SU-DHL-6 (cell line): ENCODE measurements at regions not wholly inside any gene's neighbourhood (a gene's known extent, or its start where the extent isn't known, plus 50 kb on each side); places are given as distances from the start of the nearest gene placed in this dataset.

ENCODE experiments used
- H2AFZ ChIP-seq: fragments of 200-600 bp; sonication (generic); 2 replicates; pipeline ENCODE4 v1.6.1; 2014; ENCODE audit warnings: low read depth, mild to moderate bottlenecking, moderate library complexity, mixed read lengths, antibody characterized with exemption, low read length; ENCODE audit not compliant: severe bottlenecking
- H3F3A ChIP-seq: fragments of 200-600 bp; shearing (Covaris generic); 2 replicates; pipeline ENCODE4 v1.6.0; 2016; ENCODE audit warnings: antibody characterized with exemption, mild to moderate bottlenecking; ENCODE audit not compliant: insufficient read depth
- H3K27ac ChIP-seq: fragments of 200-600 bp; sonication (generic); 2 replicates; pipeline ENCODE4 v1.5.1; 2016; ENCODE audit warnings: low read depth, mild to moderate bottlenecking, low read length, moderate library complexity, mixed read lengths
- H3K27me3 ChIP-seq: fragments of 200-600 bp; sonication (generic), shearing (Covaris generic); 2 replicates; pipeline ENCODE4 v1.6.0; 2014; ENCODE audit warnings: mild to moderate bottlenecking, low read length
- H3K36me3 ChIP-seq: fragments of 200-600 bp; sonication (generic); 2 replicates; pipeline ENCODE4 v1.6.1; 2014; ENCODE audit warnings: mild to moderate bottlenecking, low read length, mixed read lengths
- H3K4me2 ChIP-seq: fragments of 300-600, 200-600 bp; shearing (Covaris generic), sonication (generic); 2 replicates; pipeline ENCODE4 v1.6.0; 2014; ENCODE audit warnings: low read length, low read depth, mild to moderate bottlenecking; ENCODE audit not compliant: poor library complexity, severe bottlenecking
- H3K4me3 ChIP-seq: fragments of 200-600 bp; sonication (generic); 2 replicates; pipeline ENCODE4 v1.5.1; 2014; ENCODE audit warnings: antibody characterized with exemption, low read length, mild to moderate bottlenecking, mixed read lengths; ENCODE audit not compliant: insufficient read depth, poor library complexity, severe bottlenecking
- H3K79me2 ChIP-seq: fragments of 200-600 bp; sonication (generic); 2 replicates; pipeline ENCODE4 v1.6.1; 2014; ENCODE audit warnings: mild to moderate bottlenecking, low read length, moderate library complexity; ENCODE audit not compliant: insufficient read depth
- H3K9ac ChIP-seq: fragments of 200-600 bp; sonication (generic); 2 replicates; pipeline ENCODE4 v1.7.0; 2014; ENCODE audit warnings: mild to moderate bottlenecking, low read length
- H3K9me2 ChIP-seq: fragments of 200-600 bp; sonication (generic); replicated peaks from 2 replicates; pipeline ENCODE4 v1.6.1; 2014; ENCODE audit warnings: low read length; ENCODE audit not compliant: insufficient read depth
- H3K9me3 ChIP-seq: fragments of 200-600 bp; sonication (generic); 2 replicates; pipeline ENCODE4 v1.6.1; 2014; ENCODE audit warnings: low read length, mixed read lengths; ENCODE audit not compliant: insufficient read depth
- H4K20me1 ChIP-seq: fragments of 200-600 bp; sonication (generic); 2 replicates; pipeline ENCODE4 v1.6.1; 2014; ENCODE audit warnings: low read depth, mild to moderate bottlenecking, antibody characterized with exemption, low read length, moderate library complexity, mixed read lengths
- CTCF ChIP-seq: fragments of 200-600 bp; sonication (generic); IDR thresholded peaks from one replicate; pipeline ENCODE4 v1.5.1; 2017; ENCODE audit warnings: antibody characterized with exemption, mild to moderate bottlenecking, low read length, moderate library complexity; ENCODE audit not compliant: insufficient read depth, poor library complexity, severe bottlenecking
- EZH2phosphoT487 ChIP-seq: fragments of 200-600 bp; sonication (generic), shearing (Covaris generic); conservative IDR thresholded peaks from 2 replicates; pipeline ENCODE4 v1.6.1; 2018; ENCODE audit warnings: mild to moderate bottlenecking, antibody characterized with exemption, low read length, moderate library complexity, mixed read lengths

GRCh38 chr14:98262566-98262965, 1009.4 kb downstream of the BCL11B start:
- H2AFZ ChIP-seq = no peak overlapping the region
- no peaks in the 10 kb centered on the region for H3K9me3 ChIP-seq
- no peaks in the 10 kb centered on the region for H3K9me2 ChIP-seq
- H3K79me2 ChIP-seq = no peaks in the 10 kb centered on the region
- no peaks in the 10 kb centered on the region for H3K36me3 ChIP-seq
- TF ChIP-seq EZH2phosphoT487 = no peak
- TF ChIP-seq CTCF = no peak
- H3K9ac ChIP-seq = no peak overlapping the region
- no peak overlapping the region for H3K27ac ChIP-seq
- no peak overlapping the region for H3K4me3 ChIP-seq
- no peaks in the 10 kb centered on the region for H3F3A ChIP-seq
- H4K20me1 ChIP-seq = no peaks in the 10 kb centered on the region
- H3K4me2 ChIP-seq = no peak overlapping the region
- H3K27me3 ChIP-seq = no peaks in the 10 kb centered on the region

DNA sequence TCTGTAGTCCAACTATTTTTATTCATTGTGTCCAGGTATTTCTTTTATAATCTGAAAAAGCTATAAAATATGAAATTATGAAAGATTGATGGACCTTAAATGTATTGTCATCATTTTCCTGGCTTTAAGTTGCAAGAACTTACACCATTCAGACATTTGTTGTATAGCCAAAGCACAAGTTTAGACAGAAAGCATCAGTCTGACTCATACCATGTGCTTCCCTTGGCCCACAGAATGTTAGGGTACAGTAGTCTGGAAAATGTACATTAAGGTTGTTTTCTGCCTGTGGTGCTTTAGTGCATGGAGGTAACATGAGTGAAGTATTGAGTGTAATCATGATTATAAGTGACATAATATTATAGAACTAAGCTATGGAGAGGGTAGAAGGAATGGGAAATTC, 1002.5 kb downstream of the BCL11B start:
- Histone ChIP-seq H2AFZ (no peak overlapping the region), H3K79me2 (no peaks in the 10 kb centered on the region), H4K20me1 (no peaks in the 10 kb centered on the region), H3K4me2 (no peak overlapping the region), H3K36me3 (no peaks in the 10 kb centered on the region), H3K9ac (no peak overlapping the region), H3F3A (no peaks in the 10 kb centered on the region), H3K9me2 (no peaks in the 10 kb centered on the region), H3K27me3 (no peaks in the 10 kb centered on the region), H3K4me3 (no peak overlapping the region), H3K9me3 (no peaks in the 10 kb centered on the region), H3K27ac (no peak overlapping the region)
- TF ChIP-seq EZH2phosphoT487 = no peak
- TF ChIP-seq CTCF = no peak

DNA sequence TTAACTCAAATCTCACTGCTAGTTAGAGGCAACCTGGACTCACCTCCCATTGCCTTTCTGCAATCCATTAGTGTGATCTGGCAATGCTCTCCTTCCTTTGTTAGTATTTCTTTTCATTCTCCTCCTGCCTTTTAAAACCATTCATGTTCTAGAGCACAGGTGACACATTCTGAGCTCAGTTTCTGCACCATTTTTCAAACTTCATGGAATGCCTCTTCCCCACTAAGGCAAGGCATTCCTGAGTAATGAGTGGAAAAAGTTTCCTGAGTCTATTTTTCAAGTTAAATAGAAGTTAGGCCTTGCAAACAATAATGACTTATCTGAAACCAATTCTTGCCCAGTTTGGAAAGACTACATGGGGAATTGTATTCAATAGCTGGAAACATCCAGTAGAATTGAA, 1001.8 kb downstream of the BCL11B start:
- Histone ChIP-seq H3K9ac (no peak overlapping the region), H3K9me2 (no peaks in the 10 kb centered on the region), H3K27me3 (no peaks in the 10 kb centered on the region), H3K9me3 (no peaks in the 10 kb centered on the region), H3K4me3 (no peak overlapping the region), H3F3A (no peaks in the 10 kb centered on the region), H3K4me2 (no peak overlapping the region), H3K79me2 (no peaks in the 10 kb centered on the region), H3K36me3 (no peaks in the 10 kb centered on the region), H3K27ac (no peak overlapping the region), H2AFZ (no peak overlapping the region), H4K20me1 (no peaks in the 10 kb centered on the region)
- no peak for TF ChIP-seq CTCF
- TF ChIP-seq EZH2phosphoT487 = no peak

GRCh38 chr14:98274596-98274995, 997.4 kb downstream of the BCL11B start:
- Histone ChIP-seq H3K27me3 (no peaks in the 10 kb centered on the region), H4K20me1 (no peaks in the 10 kb centered on the region), H2AFZ (no peak overlapping the region), H3K4me3 (no peak overlapping the region), H3K9me2 (no peaks in the 10 kb centered on the region), H3F3A (no peaks in the 10 kb centered on the region), H3K27ac (no peak overlapping the region), H3K9me3 (no peaks in the 10 kb centered on the region), H3K9ac (no peak overlapping the region), H3K4me2 (no peak overlapping the region), H3K79me2 (no peaks in the 10 kb centered on the region), H3K36me3 (no peaks in the 10 kb centered on the region)
- TF ChIP-seq CTCF (no peak), EZH2phosphoT487 (no peak)
